H1 (cell line): ENCODE measurements at regions not wholly inside any gene's neighbourhood (a gene's known extent, or its start where the extent isn't known, plus 50 kb on each side); places are given as distances from the start of the nearest gene placed in this dataset.

ENCODE experiments used
- CTCF ChIA-PET: fragments of 300-600 bp; sonication (Branson Sonifier 250); formaldehyde crosslinking; loops from one replicate; lab custom pipeline; 2021; ENCODE audit not compliant: partially characterized antibody; lab: Charles Lee
- POLR2A ChIA-PET: fragments of 300-600 bp; sonication (Branson Sonifier 250); formaldehyde crosslinking; loops from one replicate; lab custom pipeline; 2021; ENCODE audit warnings: inconsistent platforms; ENCODE audit not compliant: partially characterized antibody; lab: Charles Lee
- DNase-seq, 2 experiments: peaks; one replicate each; pipeline versions ENCODE4 v3.0.0 to v3.0.0-alpha.2; 2010 to 2022; ENCODE audit warnings: low spot score in 2 of 2, low read depth in 1 of 2, mixed read lengths in 1 of 2
- FAIRE-seq: peaks from 2 replicates; lab custom pipeline; 2011; peaks lifted over from hg19 to GRCh38; lab: Jason Lieb, UNC
- H2AFZ ChIP-seq: 2 replicates; pipeline ENCODE4 v1.8.1; 2012; ENCODE audit warnings: low read length, inconsistent platforms
- H2AK5ac ChIP-seq: 2 replicates; pipeline ENCODE4 v1.6.1; 2013; ENCODE audit warnings: low read depth, low read length
- H2BK120ac ChIP-seq: replicated peaks from 2 replicates; pipeline ENCODE3; 2013; ENCODE audit warnings: low read depth, low read length, inconsistent platforms
- H2BK12ac ChIP-seq: 2 replicates; pipeline ENCODE4 v1.6.1; 2013; ENCODE audit warnings: low read depth, low read length
- H2BK15ac ChIP-seq: 2 replicates; pipeline ENCODE4 v1.6.1; 2013; ENCODE audit warnings: low read length
- H2BK20ac ChIP-seq: 2 replicates; pipeline ENCODE4 v1.6.1; 2013; ENCODE audit warnings: low read length
- H2BK5ac ChIP-seq: 2 replicates; pipeline ENCODE4 v1.6.1; 2013; ENCODE audit warnings: low read depth, low read length
- H3K14ac ChIP-seq: 2 replicates; pipeline ENCODE4 v1.6.1; 2013; ENCODE audit warnings: inconsistent platforms; ENCODE audit not compliant: insufficient read length
- H3K18ac ChIP-seq: 2 replicates; pipeline ENCODE4 v1.6.1; 2013; ENCODE audit warnings: low read length; ENCODE audit errors: extremely low read depth
- H3K23ac ChIP-seq: 2 replicates; pipeline ENCODE4 v1.6.1; 2013; ENCODE audit warnings: inconsistent platforms; ENCODE audit not compliant: insufficient read length
- H3K23me2 ChIP-seq: 2 replicates; pipeline ENCODE4 v1.6.1; 2013; ENCODE audit warnings: low read depth, low read length
- H3K27ac ChIP-seq: 2 replicates; pipeline ENCODE4 v1.6.1; 2011; ENCODE audit warnings: low read depth, low read length, inconsistent platforms
- H3K27me3 ChIP-seq, 4 experiments: replicated peaks in 1 of 4; 1 replicate in 1 of 4; 2 replicates in 3 of 4; pipeline versions ENCODE4 v1.6.1 to v1.8.1; 2011 to 2013; ENCODE audit warnings: low read length in 3 of 4, mild to moderate bottlenecking in 3 of 4, inconsistent platforms in 2 of 4, mixed read lengths in 2 of 4, moderate library complexity in 1 of 4; ENCODE audit not compliant: control insufficient read depth in 3 of 4, insufficient read depth in 3 of 4; ENCODE audit errors: extremely low read depth in 1 of 4
- H3K36me3 ChIP-seq, 4 experiments: 2 replicates each; pipeline versions ENCODE4 v1.6.1 to v1.8.1; 2011 to 2013; ENCODE audit warnings: mild to moderate bottlenecking in 4 of 4, low read length in 3 of 4, moderate library complexity in 2 of 4, control low read depth in 1 of 4, inconsistent platforms in 1 of 4; ENCODE audit not compliant: insufficient read depth in 4 of 4, control insufficient read depth in 2 of 4
- H3K4ac ChIP-seq: replicated peaks from 2 replicates; pipeline ENCODE3; 2013; ENCODE audit warnings: low read length, low read depth, mixed read lengths, inconsistent platforms; ENCODE audit not compliant: insufficient read length
- H3K4me1 ChIP-seq, 4 experiments: replicated peaks in 1 of 4; 1 replicate in 1 of 4; 2 replicates in 3 of 4; pipeline versions ENCODE4 v1.6.1 to v1.8.1; 2011 to 2013; ENCODE audit warnings: low read length in 3 of 4, inconsistent platforms in 2 of 4, mixed read lengths in 1 of 4; ENCODE audit not compliant: insufficient read depth in 4 of 4, control insufficient read depth in 3 of 4
- H3K4me2 ChIP-seq, 2 experiments: 2 replicates each; pipeline versions ENCODE4 v1.6.1 to v1.8.1; 2011 to 2013; ENCODE audit warnings: low read depth in 2 of 2, low read length in 2 of 2, control low read depth in 1 of 2, inconsistent platforms in 1 of 2, mild to moderate bottlenecking in 1 of 2; ENCODE audit not compliant: insufficient read depth in 1 of 2
- H3K4me3 ChIP-seq, 4 experiments: fragments of 200-600, 300-600 bp in 1 of 4; sonication (generic), shearing (Covaris generic), sonication (Bioruptor Twin) in 1 of 4; 2 replicates each; pipeline versions ENCODE4 v1.5.1 to v1.8.1; 2011 to 2016; ENCODE audit warnings: low read length in 4 of 4, low read depth in 3 of 4, control low read depth in 2 of 4, inconsistent platforms in 2 of 4, mild to moderate bottlenecking in 2 of 4, mixed read lengths in 1 of 4, moderate library complexity in 1 of 4; ENCODE audit not compliant: insufficient read depth in 2 of 4; ENCODE audit errors: extremely low read depth in 1 of 4
- H3K56ac ChIP-seq: replicated peaks from 2 replicates; pipeline ENCODE3; 2013; ENCODE audit warnings: low read depth, mild to moderate bottlenecking, mixed read lengths, low read length, inconsistent platforms; ENCODE audit not compliant: insufficient read length
- H3K79me1 ChIP-seq: 2 replicates; pipeline ENCODE4 v1.6.1; 2013; ENCODE audit warnings: low read depth, low read length, control low read depth
- H3K79me2 ChIP-seq, 2 experiments: 2 replicates each; pipeline versions ENCODE4 v1.6.1 to v1.8.1; 2012 to 2013; ENCODE audit warnings: low read length in 2 of 2, mild to moderate bottlenecking in 2 of 2, inconsistent platforms in 1 of 2; ENCODE audit not compliant: insufficient read depth in 2 of 2, control insufficient read depth in 1 of 2
- H3K9ac ChIP-seq, 4 experiments: replicated peaks in 1 of 4; 1 replicate in 1 of 4; 2 replicates in 3 of 4; pipeline versions ENCODE4 v1.6.1 to v1.8.1; 2011 to 2013; ENCODE audit warnings: low read depth in 3 of 4, low read length in 3 of 4, control low read depth in 2 of 4, mild to moderate bottlenecking in 2 of 4, moderate library complexity in 2 of 4, inconsistent platforms in 1 of 4; ENCODE audit errors: extremely low read depth in 1 of 4
- H3K9me3 ChIP-seq, 2 experiments: 2 replicates each; pipeline versions ENCODE4 v1.6.1 to v1.8.1; 2012 to 2013; ENCODE audit warnings: mild to moderate bottlenecking in 2 of 2, moderate library complexity in 2 of 2, control low read depth in 1 of 2, inconsistent platforms in 1 of 2, low read depth in 1 of 2, low read length in 1 of 2, mixed read lengths in 1 of 2; ENCODE audit not compliant: insufficient read depth in 2 of 2
- H4K20me1 ChIP-seq, 2 experiments: replicated peaks in 1 of 2; 2 replicates each; pipeline versions ENCODE3 to v1.8.1; 2011 to 2013; ENCODE audit warnings: inconsistent platforms in 2 of 2, low read length in 2 of 2, mild to moderate bottlenecking in 1 of 2; ENCODE audit not compliant: insufficient read depth in 2 of 2, control insufficient read depth in 1 of 2
- H4K5ac ChIP-seq: 2 replicates; pipeline ENCODE4 v1.6.1; 2013; ENCODE audit warnings: low read length, low read depth, mixed read lengths, inconsistent platforms; ENCODE audit not compliant: insufficient read length
- H4K8ac ChIP-seq: 2 replicates; pipeline ENCODE4 v1.8.0; 2013; ENCODE audit warnings: mild to moderate bottlenecking, moderate library complexity, low read length, inconsistent platforms; ENCODE audit not compliant: insufficient read depth; ENCODE audit errors: extremely low read depth
- H4K91ac ChIP-seq: replicated peaks from 2 replicates; pipeline ENCODE3; 2013; ENCODE audit warnings: low read length, mixed read lengths, inconsistent platforms; ENCODE audit not compliant: insufficient read length
- ATF2 ChIP-seq: IDR thresholded peaks from 2 replicates; pipeline ENCODE4 v1.6.1; 2012; ENCODE audit warnings: low read length, inconsistent platforms
- TAF7 ChIP-seq: optimal IDR thresholded peaks from 2 replicates; pipeline ENCODE3; 2011; ENCODE audit warnings: low read depth, mild to moderate bottlenecking, inconsistent platforms, low read length, moderate library complexity, borderline replicate concordance
- WGBS, 2 experiments: shearing (Covaris generic) in 1 of 2; methylation state at CpG; one replicate each; pipeline versions ENCODE4 v1.1.6 to v1.1.7; 2013 to 2015; ENCODE audit warnings: low lambda C conversion rate in 2 of 2, mixed read lengths in 2 of 2, inconsistent platforms in 1 of 2, low coverage in 1 of 2, missing lambda C conversion rate in 1 of 2; ENCODE audit not compliant: insufficient replicate concordance in 2 of 2, insufficient coverage in 1 of 2, insufficient read length in 1 of 2; ENCODE audit errors: extremely low coverage in 1 of 2, missing lambda C conversion rate in 1 of 2; 5-methylcytosine and 5-hydroxymethylcytosine counted together

- H2BK5ac ChIP-seq: no peak overlapping the region
- POLR2A ChIA-PET: interaction anchor here (1.3 kb wide), 1 partner anchor 402 kb away, joined by 3 read pairs; no protein-coding TSS in a partner anchor
- no peak overlapping the region for H3K4me3 ChIP-seq
- no peak overlapping the region for H3K23ac ChIP-seq
- CTCF ChIA-PET: interaction anchor here (0.9 kb wide), 1 partner anchor 17 kb away, joined by 4 read pairs; no protein-coding TSS in a partner anchor
- no peak overlapping the region for H4K8ac ChIP-seq
- no peak overlapping the region for H3K4me2 ChIP-seq
- DNase-seq: no peak
- H3K79me2 ChIP-seq: no peaks in the 10 kb centered on the region
- 91% methylated on average over 6 of the region's 6 CpGs; no CpG with 5 or more reads in 1 of the 2 experiments for WGBS, 2 experiments
- no peak overlapping the region for H3K18ac ChIP-seq
- H4K91ac ChIP-seq: no peak overlapping the region
- no peaks in the 10 kb centered on the region for H4K20me1 ChIP-seq
- H3K27me3 ChIP-seq: no peaks in the 10 kb centered on the region
- no peak overlapping the region for H2BK20ac ChIP-seq
- no peak overlapping the region for H3K27ac ChIP-seq
- H3K36me3 ChIP-seq: no peaks in the 10 kb centered on the region
- H3K4me1 ChIP-seq: peaks cover 0 to 17% (median 3%) of the 10 kb centered on the region in 4 experiments; a peak in 3 of 7 replicates
- no peak overlapping the region for H3K14ac ChIP-seq
- no peak overlapping the region for H2AFZ ChIP-seq
- H2BK15ac ChIP-seq: 0 out of 2 replicates have a peak overlapping the region, but pooled peaks have one; percentile 23
- no peak overlapping the region for H2BK120ac ChIP-seq
- no peak overlapping the region for H3K56ac ChIP-seq
- 0 out of 2 replicates have a peak overlapping the region, but pooled peaks have one; percentile 55 for H2BK12ac ChIP-seq
- no peak overlapping the region for H3K4ac ChIP-seq
- FAIRE-seq: no peak
- H3K79me1 ChIP-seq: no peaks in the 10 kb centered on the region
- no peaks in the 10 kb centered on the region for H3K23me2 ChIP-seq
- no peaks in the 10 kb centered on the region for H3K9me3 ChIP-seq
- H3K9ac ChIP-seq: no peak overlapping the region
- no peak overlapping the region for H4K5ac ChIP-seq
- TF ChIP-seq TAF7: no peak
- no peak for TF ChIP-seq ATF2
- H2AK5ac ChIP-seq: no peak overlapping the region
These were observed 402.9 kb upstream of the CITED2 start for GRCh38 chr6:139777202-139777970.
